MM.1S (cell line): ENCODE measurements at regions not wholly inside any gene's neighbourhood (a gene's known extent, or its start where the extent isn't known, plus 50 kb on each side); places are given as distances from the start of the nearest gene placed in this dataset.
A peak's percentile ranks its signal among the peaks of the same experiment; 100 is the strongest.
"Not testable (repeated sequence)": the region's sequence is repeated elsewhere in the genome, so short reads cannot be mapped to it uniquely, and the experiment has no call there.

ENCODE experiments used
- DNase-seq: peaks from one replicate; pipeline ENCODE4 v3.0.0-alpha.2; 2015
- H2AFZ ChIP-seq: fragments of 300-600 bp; sonication (generic); 2 replicates; pipeline ENCODE4 v1.6.0; 2016; ENCODE audit warnings: antibody characterized with exemption, low read length
- H3F3A ChIP-seq: fragments of 300-600 bp; sonication (generic); 2 replicates; pipeline ENCODE4 v1.6.1; 2016; ENCODE audit warnings: mild to moderate bottlenecking, antibody characterized with exemption, low read length, moderate library complexity, mixed read lengths; ENCODE audit not compliant: insufficient read depth
- H3K27ac ChIP-seq: fragments of 300-600 bp; sonication (generic); 2 replicates; pipeline ENCODE4 v1.5.1; 2016; ENCODE audit warnings: mild to moderate bottlenecking, low read length
- H3K27me3 ChIP-seq: fragments of 300-600 bp; sonication (generic); replicated peaks from 2 replicates; pipeline ENCODE4 v1.6.0; 2016; ENCODE audit warnings: low read length; ENCODE audit not compliant: insufficient read depth
- H3K36me3 ChIP-seq: fragments of 300-600 bp; sonication (generic); replicated peaks from 2 replicates; pipeline ENCODE4 v1.6.1; 2016; ENCODE audit warnings: mild to moderate bottlenecking, low read length, mixed read lengths; ENCODE audit not compliant: insufficient read depth
- H3K4me1 ChIP-seq: fragments of 300-600 bp; sonication (generic); 2 replicates; pipeline ENCODE4 v1.6.1; 2016; ENCODE audit warnings: low read length, mixed read lengths
- H3K4me2 ChIP-seq: fragments of 300-600 bp; sonication (generic); 2 replicates; pipeline ENCODE4 v1.6.0; 2016; ENCODE audit warnings: low read depth, low read length
- H3K4me3 ChIP-seq: fragments of 300-600 bp; sonication (generic); 2 replicates; pipeline ENCODE4 v1.5.1; 2016; ENCODE audit warnings: low read length, mixed read lengths
- H3K79me2 ChIP-seq: fragments of 300-600 bp; sonication (generic); 2 replicates; pipeline ENCODE4 v1.6.1; 2016; ENCODE audit warnings: mixed run types, low read length, mixed read lengths
- H3K9ac ChIP-seq: fragments of 300-600 bp; sonication (generic); 2 replicates; pipeline ENCODE4 v1.6.1; 2016; ENCODE audit warnings: low read length, mixed read lengths
- H3K9me2 ChIP-seq: fragments of 300-600 bp; sonication (generic); replicated peaks from 2 replicates; pipeline ENCODE4 v1.6.1; 2016; ENCODE audit warnings: mild to moderate bottlenecking, low read length, mixed read lengths; ENCODE audit not compliant: insufficient read depth
- H3K9me3 ChIP-seq: fragments of 300-600 bp; sonication (generic); replicated peaks from 2 replicates; pipeline ENCODE4 v1.6.1; 2016; ENCODE audit warnings: mild to moderate bottlenecking, low read length, mixed read lengths; ENCODE audit not compliant: insufficient read depth
- H4K20me1 ChIP-seq: fragments of 300-600 bp; sonication (generic); 2 replicates; pipeline ENCODE4 v1.6.1; 2016; ENCODE audit warnings: mild to moderate bottlenecking, low read length, moderate library complexity, mixed read lengths; ENCODE audit not compliant: insufficient read depth
- CTCF ChIP-seq: fragments of 300-600 bp; sonication (generic); IDR thresholded peaks from 2 replicates; pipeline ENCODE4 v1.5.1; 2016; ENCODE audit warnings: antibody characterized with exemption, low read length, mixed read lengths

DNA sequence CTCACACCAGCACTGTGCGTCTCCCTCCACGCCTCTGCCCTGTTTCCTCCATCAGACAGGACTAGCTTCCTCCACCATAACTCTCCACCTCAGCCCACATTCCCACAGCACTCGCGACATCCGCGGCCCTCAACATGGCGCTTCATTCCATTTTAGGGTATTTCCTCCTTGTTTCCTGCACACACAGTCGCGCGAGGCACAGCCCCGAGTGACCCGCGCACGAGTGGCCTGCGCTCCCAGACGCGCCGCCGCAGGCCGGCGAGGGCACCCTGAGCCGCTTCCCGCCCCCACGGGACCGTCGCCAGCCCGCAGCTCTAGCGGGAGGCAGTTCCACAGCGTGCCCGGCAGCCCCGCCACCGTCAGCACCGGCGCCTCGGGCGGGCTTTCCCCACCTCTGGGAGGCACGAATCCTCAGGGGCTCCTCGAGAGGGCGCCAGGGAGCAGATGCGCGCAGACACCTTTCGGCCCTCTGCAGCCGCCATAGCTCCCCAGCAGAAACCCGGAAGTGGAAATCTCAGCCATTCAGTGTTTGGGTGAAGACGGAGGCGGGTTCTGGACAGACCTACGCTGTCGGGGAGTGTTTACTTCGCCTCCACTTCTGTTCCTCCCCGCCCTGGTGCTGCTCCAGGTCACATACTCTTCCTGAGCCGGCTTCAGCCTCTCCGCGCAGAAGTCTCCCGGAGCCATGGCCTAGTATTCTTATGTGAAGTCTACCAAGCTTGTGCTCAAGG, 136.6 kb downstream of the FOXD4L6 start:
- H3K36me3 ChIP-seq, H3K9me2 ChIP-seq, H3K9me3 ChIP-seq, H4K20me1 ChIP-seq, H3F3A ChIP-seq, H3K4me1 ChIP-seq, H3K27me3 ChIP-seq: not testable (repeated sequence)
- Histone ChIP-seq H2AFZ (peak overlapping the region; percentile 99), H3K79me2 (peaks cover 17% of the 10 kb centered on the region), H3K4me3 (peak overlapping the region; percentile 93), H3K9ac (peak overlapping the region; percentile 81), H3K4me2 (peak overlapping the region; percentile 91), H3K27ac (peak overlapping the region; percentile 79)
- DNase-seq = peak; percentile 99
- peak; percentile 85 for TF ChIP-seq CTCF

- H3K27me3 ChIP-seq, H4K20me1 ChIP-seq, H3K9me2 ChIP-seq, H3K9me3 ChIP-seq, DNase-seq, H3F3A ChIP-seq, H3K36me3 ChIP-seq, H3K4me1 ChIP-seq: not testable (repeated sequence)
- peak overlapping the region; percentile 91 for H3K4me2 ChIP-seq
- H3K27ac ChIP-seq = peak overlapping the region; percentile 59; the same call in 1 of the 2 replicates
- peak overlapping the region; percentile 93 for H3K4me3 ChIP-seq
- peak overlapping the region; percentile 81 for H3K9ac ChIP-seq
- peak overlapping the region; percentile 99 for H2AFZ ChIP-seq
- H3K79me2 ChIP-seq = peaks cover 13% of the 10 kb centered on the region
Observed at GRCh38 chr9:40991100-40991740, 137.3 kb downstream of the FOXD4L6 start.

DNA sequence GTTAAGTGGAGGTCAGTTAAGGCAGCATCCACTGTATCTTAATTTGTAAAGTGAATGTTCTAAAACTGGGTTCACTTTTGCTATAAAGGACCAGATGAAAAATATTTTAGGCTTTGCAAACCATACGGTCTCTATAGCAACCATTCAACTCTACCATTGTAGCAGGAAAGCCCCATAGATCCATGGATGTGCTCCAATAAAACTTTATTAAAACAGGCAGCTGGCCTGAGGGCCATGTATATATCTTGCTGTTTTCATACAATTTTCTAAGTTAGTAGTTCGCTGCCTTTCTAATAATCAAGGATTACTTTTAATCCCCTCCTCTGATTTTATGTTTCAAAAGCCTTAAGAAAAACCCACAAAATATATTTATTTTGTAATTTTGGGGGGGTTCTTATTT, 142.1 kb downstream of the FOXD4L6 start:
- H3F3A ChIP-seq, H3K4me1 ChIP-seq, H3K79me2 ChIP-seq, H3K36me3 ChIP-seq, H3K9me3 ChIP-seq, H3K9me2 ChIP-seq, H4K20me1 ChIP-seq, H3K27me3 ChIP-seq, H3K4me2 ChIP-seq, H3K27ac ChIP-seq, H2AFZ ChIP-seq, H3K9ac ChIP-seq, DNase-seq, H3K4me3 ChIP-seq: not testable (repeated sequence)

GRCh38 chr9:40975351-40975750, 153.1 kb downstream of the FOXD4L6 start:
- H3K27ac ChIP-seq, H3K9me2 ChIP-seq, H3K4me2 ChIP-seq, DNase-seq, H3K36me3 ChIP-seq, H3F3A ChIP-seq, H3K79me2 ChIP-seq, H3K27me3 ChIP-seq, H3K4me3 ChIP-seq, H2AFZ ChIP-seq, H4K20me1 ChIP-seq, H3K4me1 ChIP-seq, H3K9me3 ChIP-seq, H3K9ac ChIP-seq: not testable (repeated sequence)

GRCh38 chr9:40974912-40975311, 153.6 kb downstream of the FOXD4L6 start:
- not testable (repeated sequence) for H3K79me2 ChIP-seq, DNase-seq

GRCh38 chr9:40971773-40972172, 156.7 kb downstream of the FOXD4L6 start:
- H3K36me3 ChIP-seq, H3F3A ChIP-seq, H2AFZ ChIP-seq, H3K27ac ChIP-seq, H3K4me1 ChIP-seq, H3K4me3 ChIP-seq, H3K4me2 ChIP-seq, H3K9me3 ChIP-seq, DNase-seq, H4K20me1 ChIP-seq, H3K9me2 ChIP-seq, H3K9ac ChIP-seq, H3K79me2 ChIP-seq, H3K27me3 ChIP-seq: not testable (repeated sequence)

More at GRCh38 chr9:40974912-40975311, 153.6 kb downstream of the FOXD4L6 start:
- H3K4me2 ChIP-seq, H3K9me2 ChIP-seq, H3K4me1 ChIP-seq, H3K9me3 ChIP-seq, H4K20me1 ChIP-seq, H3F3A ChIP-seq, H3K9ac ChIP-seq, H3K27ac ChIP-seq, H3K27me3 ChIP-seq, H3K4me3 ChIP-seq, H3K36me3 ChIP-seq, H2AFZ ChIP-seq: not testable (repeated sequence)
